IMR-90 (cell line): ENCODE measurements at regions not wholly inside any gene's neighbourhood (a gene's known extent, or its start where the extent isn't known, plus 50 kb on each side); places are given as distances from the start of the nearest gene placed in this dataset.

Experiments used
- ATAC-seq: fragments of 200-7000 bp; cut with Tn5 transposase; 2 replicates; pipeline ENCODE4 v1.9.1; 2020; ENCODE audit warnings: low read depth, mild to moderate bottlenecking, moderate library complexity
- BruUV-seq: library from RNA; stranded (reverse); fragments of 400-500 nt; replicated peaks from 2 replicates; lab custom pipeline; 2021; lab: Mats Ljungman, UMichigan
- CTCF ChIA-PET: fragments of 300-600 bp; formaldehyde crosslinking; extraction: SDS; loops from one replicate; lab custom pipeline; 2021; ENCODE audit warnings: antibody characterized with exemption; lab: Yijun Ruan, JAX
- POLR2A ChIA-PET: fragments of 300-600 bp; sonication (Branson Sonifier 250); formaldehyde crosslinking; loops from one replicate; lab custom pipeline; 2022; ENCODE audit warnings: antibody characterized with exemption; ENCODE audit not compliant: unreplicated experiment; lab: Charles Lee
- DNase-seq: peaks from one replicate; pipeline ENCODE4 v3.0.0; 2013
- H2AFZ ChIP-seq: replicated peaks from 2 replicates; pipeline ENCODE3; 2013; ENCODE audit warnings: low read length, mild to moderate bottlenecking; ENCODE audit not compliant: poor library complexity
- H2AK5ac ChIP-seq: 2 replicates; pipeline ENCODE4 v1.6.1; 2013; ENCODE audit warnings: low read depth, low read length, inconsistent platforms
- H2AK9ac ChIP-seq: replicated peaks from 2 replicates; pipeline ENCODE3; 2013; ENCODE audit warnings: mild to moderate bottlenecking, low read depth, low read length, moderate library complexity; ENCODE audit not compliant: poor library complexity
- H2BK120ac ChIP-seq: 2 replicates; pipeline ENCODE4 v1.6.1; 2013; ENCODE audit warnings: low read depth, low read length, inconsistent platforms
- H2BK15ac ChIP-seq: 3 replicates; pipeline ENCODE4 v1.6.1; 2013; ENCODE audit warnings: low read depth, low read length, inconsistent platforms
- H2BK20ac ChIP-seq: 2 replicates; pipeline ENCODE4 v1.6.1; 2013; ENCODE audit warnings: low read depth, mild to moderate bottlenecking, inconsistent platforms, low read length, moderate library complexity
- H2BK5ac ChIP-seq: 2 replicates; pipeline ENCODE4 v1.6.1; 2013; ENCODE audit warnings: mild to moderate bottlenecking, low read depth, low read length, inconsistent platforms; ENCODE audit not compliant: poor library complexity, severe bottlenecking
- H3K14ac ChIP-seq: replicated peaks from 2 replicates; pipeline ENCODE4 v1.6.1; 2013; ENCODE audit warnings: low read depth, low read length, inconsistent platforms
- H3K18ac ChIP-seq: 2 replicates; pipeline ENCODE4 v1.6.1; 2013; ENCODE audit warnings: low read depth, low read length, control low read depth
- H3K23ac ChIP-seq: 2 replicates; pipeline ENCODE4 v1.6.1; 2013; ENCODE audit warnings: low read depth, low read length, inconsistent platforms
- H3K27ac ChIP-seq: 2 replicates; pipeline ENCODE4 v1.5.1; 2013; ENCODE audit warnings: mild to moderate bottlenecking, control low read depth, low read length; ENCODE audit not compliant: insufficient read depth
- H3K27me3 ChIP-seq: 2 replicates; pipeline ENCODE4 v1.6.1; 2013; ENCODE audit warnings: low read length; ENCODE audit not compliant: control insufficient read depth, insufficient read depth
- H3K36me3 ChIP-seq: 2 replicates; pipeline ENCODE4 v1.6.1; 2013; ENCODE audit warnings: low read length, mixed read lengths; ENCODE audit not compliant: control insufficient read depth, insufficient read depth
- H3K4ac ChIP-seq: 2 replicates; pipeline ENCODE4 v1.6.1; 2013; ENCODE audit warnings: low read depth, low read length, inconsistent platforms
- H3K4me1 ChIP-seq: 2 replicates; pipeline ENCODE4 v1.6.1; 2013; ENCODE audit warnings: low read length, mixed read lengths; ENCODE audit not compliant: control insufficient read depth, insufficient read depth
- H3K4me2 ChIP-seq: 2 replicates; pipeline ENCODE4 v1.6.1; 2013; ENCODE audit warnings: low read depth, mild to moderate bottlenecking, control low read depth, low read length, moderate library complexity
- H3K4me3 ChIP-seq: 2 replicates; pipeline ENCODE4 v1.5.1; 2013; ENCODE audit warnings: low read depth, mild to moderate bottlenecking, control low read depth, low read length, moderate library complexity; ENCODE audit not compliant: insufficient read depth
- H3K56ac ChIP-seq: 2 replicates; pipeline ENCODE4 v1.6.1; 2013; ENCODE audit warnings: low read length, inconsistent platforms; ENCODE audit not compliant: insufficient read depth; ENCODE audit errors: extremely low read depth
- H3K79me1 ChIP-seq, 2 experiments: 2 replicates each; pipeline ENCODE4 v1.6.1; 2013; ENCODE audit warnings: low read length in 2 of 2, inconsistent platforms in 1 of 2, low read depth in 1 of 2
- H3K9ac ChIP-seq: 2 replicates; pipeline ENCODE4 v1.6.1; 2013; ENCODE audit warnings: low read depth, low read length, control low read depth
- H3K9me1 ChIP-seq: 2 replicates; pipeline ENCODE4 v1.6.1; 2013; ENCODE audit warnings: low read length, inconsistent platforms; ENCODE audit not compliant: insufficient read depth
- H3K9me3 ChIP-seq: 2 replicates; pipeline ENCODE4 v1.6.1; 2013; ENCODE audit warnings: low read length; ENCODE audit not compliant: control insufficient read depth, insufficient read depth
- H4K20me1 ChIP-seq: 2 replicates; pipeline ENCODE4 v1.6.1; 2013; ENCODE audit warnings: low read length, inconsistent platforms; ENCODE audit not compliant: insufficient read depth
- H4K5ac ChIP-seq: 2 replicates; pipeline ENCODE4 v1.6.1; 2013; ENCODE audit warnings: mild to moderate bottlenecking, low read depth, low read length, control low read depth
- H4K8ac ChIP-seq, 2 experiments: 2 replicates each; pipeline ENCODE4 v1.6.1; 2013; ENCODE audit warnings: low read depth in 2 of 2, low read length in 2 of 2, control low read depth in 1 of 2, inconsistent platforms in 1 of 2
- H4K91ac ChIP-seq: 2 replicates; pipeline ENCODE4 v1.6.1; 2013; ENCODE audit warnings: low read depth, low read length, inconsistent platforms; ENCODE audit not compliant: insufficient read depth
- BHLHE40 ChIP-seq: fragments of 150-350 bp; IDR thresholded peaks from 2 replicates; pipeline ENCODE4 v1.6.1; 2016; ENCODE audit warnings: mild to moderate bottlenecking, low read depth, low read length
- FOS ChIP-seq: fragments of 150-350 bp; IDR thresholded peaks from 2 replicates; pipeline ENCODE4 v1.6.1; 2016; ENCODE audit warnings: low read depth, low read length
- RAD21 ChIP-seq: IDR thresholded peaks from 2 replicates; pipeline ENCODE4 v1.6.1; 2012; ENCODE audit warnings: low read length, improper control_type of control experiment
- RCOR1 ChIP-seq: IDR thresholded peaks from 2 replicates; pipeline ENCODE4 v1.6.1; 2012; ENCODE audit warnings: mild to moderate bottlenecking, low read length, improper control_type of control experiment; ENCODE audit not compliant: insufficient replicate concordance
- WGBS, 2 experiments: methylation state at CpG; one replicate each; pipeline versions ENCODE4 v1.1.5 to v1.1.7; 2013; ENCODE audit warnings: missing lambda C conversion rate in 2 of 2; ENCODE audit not compliant: insufficient read length in 1 of 2; ENCODE audit errors: extremely low coverage in 2 of 2; 5-methylcytosine and 5-hydroxymethylcytosine counted together
- dilution Hi-C: fragments of 300-500 bp; cut with HindIII; formaldehyde crosslinking; loops from one replicate; pipeline ENCODE4 v1.14.3; 2018; ENCODE audit warnings: low sequenced_read_pairs; ENCODE audit not compliant: unreplicated experiment
- in situ Hi-C: fragments of 300-500 bp; cut with MboI; formaldehyde crosslinking; loops from 3 replicates; pipeline ENCODE4 v1.14.3; 2019; ENCODE audit warnings: low sequenced_read_pairs, inconsistent platforms, mixed read lengths
- intact Hi-C: fragments of 100-400 bp; cut with micrococcal nuclease; formaldehyde crosslinking; loops from 2 replicates; pipeline ENCODE4 v1.10.0; 2022
- TF ChIP-seq, protein P1 (sequence below): fragments of 150-350 bp; IDR thresholded peaks from 2 replicates; pipeline ENCODE4 v1.6.1; 2016; ENCODE audit warnings: low read depth, mild to moderate bottlenecking, low read length, moderate library complexity, borderline replicate concordance

- no peak overlapping the region for H3K14ac ChIP-seq
- no peak overlapping the region for H3K4me3 ChIP-seq
- no peak overlapping the region for H3K4me2 ChIP-seq
- H4K91ac ChIP-seq = no peak overlapping the region
- peaks cover 2% of the 10 kb centered on the region; the same call in 1 of the 2 replicates for H3K27me3 ChIP-seq
- dilution Hi-C loops (no loop called here), intact Hi-C loops (no loop called here), in situ Hi-C loops (no loop called here)
- ChIA-PET POLR2A (no interaction called here), CTCF (no interaction called here)
- whole genome bisulfite sequencing, 2 experiments = no CpG with 5 or more reads among the region's 2 CpGs
- H4K20me1 ChIP-seq = no peaks in the 10 kb centered on the region
- H3K36me3 ChIP-seq = no peaks in the 10 kb centered on the region
- no peak overlapping the region for H2AK9ac ChIP-seq
- DNase-seq (no peak), ATAC-seq (no peak)
- no peak for TF ChIP-seq RCOR1
- TF ChIP-seq BHLHE40 = no peak
- no peak for TF ChIP-seq RAD21
- no peak for TF ChIP-seq FOS
- TF ChIP-seq, protein P1, sequence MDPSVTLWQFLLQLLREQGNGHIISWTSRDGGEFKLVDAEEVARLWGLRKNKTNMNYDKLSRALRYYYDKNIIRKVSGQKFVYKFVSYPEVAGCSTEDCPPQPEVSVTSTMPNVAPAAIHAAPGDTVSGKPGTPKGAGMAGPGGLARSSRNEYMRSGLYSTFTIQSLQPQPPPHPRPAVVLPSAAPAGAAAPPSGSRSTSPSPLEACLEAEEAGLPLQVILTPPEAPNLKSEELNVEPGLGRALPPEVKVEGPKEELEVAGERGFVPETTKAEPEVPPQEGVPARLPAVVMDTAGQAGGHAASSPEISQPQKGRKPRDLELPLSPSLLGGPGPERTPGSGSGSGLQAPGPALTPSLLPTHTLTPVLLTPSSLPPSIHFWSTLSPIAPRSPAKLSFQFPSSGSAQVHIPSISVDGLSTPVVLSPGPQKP = no peak
- H2BK5ac ChIP-seq = no peak overlapping the region
- H3K56ac ChIP-seq = no peak overlapping the region
- BruUV-seq = no TSS peak
- no peak overlapping the region for H2BK120ac ChIP-seq
- no peak overlapping the region for H3K4ac ChIP-seq
- no peak overlapping the region for H2BK15ac ChIP-seq
- H3K23ac ChIP-seq = no peak overlapping the region
- H3K9me1 ChIP-seq = no peaks in the 10 kb centered on the region
- no peaks in the 10 kb centered on the region for H3K9me3 ChIP-seq
- H3K79me1 ChIP-seq = no peaks in the 10 kb centered on the region
- H4K8ac ChIP-seq = no peak overlapping the region
- H3K9ac ChIP-seq = no peak overlapping the region
- H3K18ac ChIP-seq = no peak overlapping the region
- no peak overlapping the region for H2BK20ac ChIP-seq
- no peaks in the 10 kb centered on the region for H3K4me1 ChIP-seq
- no peak overlapping the region for H2AFZ ChIP-seq
- H3K27ac ChIP-seq = no peak overlapping the region
- H2AK5ac ChIP-seq = no peak overlapping the region
- no peak overlapping the region for H4K5ac ChIP-seq
Observed at GRCh38 chr5:158430166-158430797, 571.3 kb upstream of the CLINT1 start.
